ENCODE measurements at regions not wholly inside any gene's neighbourhood (a gene's known extent, or its start where the extent isn't known, plus 50 kb on each side); places are given as distances from the start of the nearest gene placed in this dataset.

GRCh38 chr3:154583086-154583634 lies 153.2 kb upstream of the GPR149 start:
- H2BK120ac ChIP-seq (ENCODE audit: low read depth, low read length), result no peak overlapping the region
- H3K4me3 ChIP-seq (ENCODE audit: low read length in 2 of 2), result no peak overlapping the region
- WGBS, 2 donors (ENCODE audit: extremely low coverage in 2 of 2, insufficient read length in 2 of 2, insufficient replicate concordance in 1 of 2), result no CpG with 5 or more reads among the region's 4 CpGs

GRCh38 chr3:154582501-154582900 lies 152.5 kb upstream of the GPR149 start:
- Histone ChIP-seq H3K27me3 (ENCODE audit: control insufficient read depth in 3 of 3, insufficient read depth in 3 of 3, low read depth in 1 of 3, low read length in 3 of 3) (no peaks in the 10 kb centered on the region), H2AFZ (ENCODE audit: low read length) (no peak overlapping the region), H3K9ac (ENCODE audit: low read depth, low read length, poor library complexity) (no peak overlapping the region), H3K4me1 (ENCODE audit: control insufficient read depth in 2 of 2, insufficient read depth in 1 of 2, low read depth in 1 of 2, low read length in 2 of 2) (no peaks in the 10 kb centered on the region), H3K14ac (ENCODE audit: low read length) (no peak overlapping the region), H2BK12ac (ENCODE audit: low read length) (no peak overlapping the region), H3K23ac (ENCODE audit: low read depth, low read length, poor library complexity) (no peak overlapping the region), H3K9me3 (replicated peaks in 1 of 2; ENCODE audit: control insufficient read depth in 2 of 2, insufficient read depth in 1 of 2, low read depth in 1 of 2, low read length in 2 of 2) (no peaks in the 10 kb centered on the region), H3K18ac (ENCODE audit: low read length) (no peak overlapping the region), H2AK5ac (ENCODE audit: low read depth, low read length) (no peak overlapping the region), H4K8ac (ENCODE audit: low read depth, low read length) (no peak overlapping the region), H3K27ac (replicated peaks; ENCODE audit: low read length) (no peak overlapping the region), H3K4ac (ENCODE audit: low read length) (no peak overlapping the region), H2BK120ac (ENCODE audit: low read depth, low read length) (no peak overlapping the region), H4K91ac (ENCODE audit: low read depth, low read length, poor library complexity) (no peak overlapping the region), H2BK5ac (ENCODE audit: low read length) (no peak overlapping the region), H3K79me1 (ENCODE audit: low read depth, low read length) (no peaks in the 10 kb centered on the region), H3K36me3 (replicated peaks in 1 of 2; ENCODE audit: control insufficient read depth in 2 of 2, insufficient read depth in 2 of 2, low read length in 2 of 2) (no peaks in the 10 kb centered on the region), H3K4me2 (ENCODE audit: insufficient read depth, low read length, poor library complexity, severe bottlenecking) (no peak overlapping the region), H2BK15ac (ENCODE audit: low read length) (no peak overlapping the region), H3K4me3 (ENCODE audit: low read length in 2 of 2) (no peak overlapping the region)
- DNase-seq (ENCODE audit: low spot score), result no peak

More at GRCh38 chr3:154583086-154583634, 153.2 kb upstream of the GPR149 start:
- Histone ChIP-seq H4K8ac (ENCODE audit: low read depth, low read length) (no peak overlapping the region), H3K4me2 (ENCODE audit: insufficient read depth, low read length, poor library complexity, severe bottlenecking) (no peak overlapping the region), H4K91ac (ENCODE audit: low read depth, low read length, poor library complexity) (no peak overlapping the region), H2BK12ac (ENCODE audit: low read length) (no peak overlapping the region), H3K79me1 (ENCODE audit: low read depth, low read length) (no peaks in the 10 kb centered on the region), H3K27me3 (ENCODE audit: control insufficient read depth in 3 of 3, insufficient read depth in 3 of 3, low read depth in 1 of 3, low read length in 3 of 3) (no peaks in the 10 kb centered on the region), H3K23ac (ENCODE audit: low read depth, low read length, poor library complexity) (no peak overlapping the region), H3K14ac (ENCODE audit: low read length) (no peak overlapping the region), H2AK5ac (ENCODE audit: low read depth, low read length) (no peak overlapping the region), H3K36me3 (replicated peaks in 1 of 2; ENCODE audit: control insufficient read depth in 2 of 2, insufficient read depth in 2 of 2, low read length in 2 of 2) (no peaks in the 10 kb centered on the region), H3K27ac (replicated peaks; ENCODE audit: low read length) (no peak overlapping the region), H3K4ac (ENCODE audit: low read length) (no peak overlapping the region), H3K18ac (ENCODE audit: low read length) (no peak overlapping the region), H3K9ac (ENCODE audit: low read depth, low read length, poor library complexity) (no peak overlapping the region), H2BK5ac (ENCODE audit: low read length) (no peak overlapping the region), H3K9me3 (replicated peaks in 1 of 2; ENCODE audit: control insufficient read depth in 2 of 2, insufficient read depth in 1 of 2, low read depth in 1 of 2, low read length in 2 of 2) (no peaks in the 10 kb centered on the region), H2AFZ (ENCODE audit: low read length) (no peak overlapping the region), H2BK15ac (ENCODE audit: low read length) (no peak overlapping the region), H3K4me1 (ENCODE audit: control insufficient read depth in 2 of 2, insufficient read depth in 1 of 2, low read depth in 1 of 2, low read length in 2 of 2) (no peaks in the 10 kb centered on the region)
- DNase-seq (ENCODE audit: low spot score), result no peak

GRCh38 chr3:154571553-154572226 lies 141.7 kb upstream of the GPR149 start:
- no peaks in the 10 kb centered on the region for H3K4me1 ChIP-seq (ENCODE audit: control insufficient read depth in 2 of 2, insufficient read depth in 1 of 2, low read depth in 1 of 2, low read length in 2 of 2)
- H3K36me3 ChIP-seq (replicated peaks in 1 of 2; ENCODE audit: control insufficient read depth in 2 of 2, insufficient read depth in 2 of 2, low read length in 2 of 2), result no peaks in the 10 kb centered on the region
- H3K9me3 ChIP-seq (replicated peaks in 1 of 2; ENCODE audit: control insufficient read depth in 2 of 2, insufficient read depth in 1 of 2, low read depth in 1 of 2, low read length in 2 of 2), result no peaks in the 10 kb centered on the region
- H2AK5ac ChIP-seq (ENCODE audit: low read depth, low read length), result no peak overlapping the region
- no CpG with 5 or more reads among the region's 4 CpGs for WGBS, 2 donors (ENCODE audit: extremely low coverage in 2 of 2, insufficient read length in 2 of 2, insufficient replicate concordance in 1 of 2)
- no peaks in the 10 kb centered on the region for H3K79me1 ChIP-seq (ENCODE audit: low read depth, low read length)
- H3K4ac ChIP-seq (ENCODE audit: low read length), result no peak overlapping the region
- no peaks in the 10 kb centered on the region for H3K27me3 ChIP-seq (ENCODE audit: control insufficient read depth in 3 of 3, insufficient read depth in 3 of 3, low read depth in 1 of 3, low read length in 3 of 3)
- no peak overlapping the region for H2BK5ac ChIP-seq (ENCODE audit: low read length)
- no peak overlapping the region for H2BK15ac ChIP-seq (ENCODE audit: low read length)
- H3K4me3 ChIP-seq (ENCODE audit: low read length in 2 of 2), result no peak overlapping the region
- DNase-seq (ENCODE audit: low spot score), result no peak
- no peak overlapping the region for H4K8ac ChIP-seq (ENCODE audit: low read depth, low read length)
- no peak overlapping the region for H2BK12ac ChIP-seq (ENCODE audit: low read length)
- H3K27ac ChIP-seq (replicated peaks; ENCODE audit: low read length), result no peak overlapping the region
- H4K91ac ChIP-seq (ENCODE audit: low read depth, low read length, poor library complexity), result no peak overlapping the region
- H3K9ac ChIP-seq (ENCODE audit: low read depth, low read length, poor library complexity), result no peak overlapping the region
- no peak overlapping the region for H3K4me2 ChIP-seq (ENCODE audit: insufficient read depth, low read length, poor library complexity, severe bottlenecking)
- H3K14ac ChIP-seq (ENCODE audit: low read length), result no peak overlapping the region
- H3K23ac ChIP-seq (ENCODE audit: low read depth, low read length, poor library complexity), result no peak overlapping the region
- no peak overlapping the region for H2BK120ac ChIP-seq (ENCODE audit: low read depth, low read length)
- no peak overlapping the region for H3K18ac ChIP-seq (ENCODE audit: low read length)
- no peak overlapping the region for H2AFZ ChIP-seq (ENCODE audit: low read length)

- H2BK120ac ChIP-seq (ENCODE audit: low read depth, low read length), result no peak overlapping the region
- no peaks in the 10 kb centered on the region for H3K9me3 ChIP-seq (replicated peaks in 1 of 2; ENCODE audit: control insufficient read depth in 2 of 2, insufficient read depth in 1 of 2, low read depth in 1 of 2, low read length in 2 of 2)
- H2AFZ ChIP-seq (ENCODE audit: low read length), result no peak overlapping the region
- H4K91ac ChIP-seq (ENCODE audit: low read depth, low read length, poor library complexity), result no peak overlapping the region
- H2BK5ac ChIP-seq (ENCODE audit: low read length), result no peak overlapping the region
- H3K4me1 ChIP-seq (ENCODE audit: control insufficient read depth in 2 of 2, insufficient read depth in 1 of 2, low read depth in 1 of 2, low read length in 2 of 2), result no peaks in the 10 kb centered on the region
- H3K4me3 ChIP-seq (ENCODE audit: low read length in 2 of 2), result no peak overlapping the region
- H3K27ac ChIP-seq (replicated peaks; ENCODE audit: low read length), result no peak overlapping the region
- no peak overlapping the region for H4K8ac ChIP-seq (ENCODE audit: low read depth, low read length)
- no peak overlapping the region for H3K9ac ChIP-seq (ENCODE audit: low read depth, low read length, poor library complexity)
- H3K79me1 ChIP-seq (ENCODE audit: low read depth, low read length), result no peaks in the 10 kb centered on the region
- H3K23ac ChIP-seq (ENCODE audit: low read depth, low read length, poor library complexity), result no peak overlapping the region
- no peak overlapping the region for H3K4ac ChIP-seq (ENCODE audit: low read length)
- H3K27me3 ChIP-seq (ENCODE audit: control insufficient read depth in 3 of 3, insufficient read depth in 3 of 3, low read depth in 1 of 3, low read length in 3 of 3), result no peaks in the 10 kb centered on the region
- no peak overlapping the region for H2BK15ac ChIP-seq (ENCODE audit: low read length)
- no peak overlapping the region for H2BK12ac ChIP-seq (ENCODE audit: low read length)
- H3K14ac ChIP-seq (ENCODE audit: low read length), result no peak overlapping the region
- H3K36me3 ChIP-seq (replicated peaks in 1 of 2; ENCODE audit: control insufficient read depth in 2 of 2, insufficient read depth in 2 of 2, low read length in 2 of 2), result no peaks in the 10 kb centered on the region
- H2AK5ac ChIP-seq (ENCODE audit: low read depth, low read length), result no peak overlapping the region
- H3K4me2 ChIP-seq (ENCODE audit: insufficient read depth, low read length, poor library complexity, severe bottlenecking), result no peak overlapping the region
- DNase-seq (ENCODE audit: low spot score), result no peak
- H3K18ac ChIP-seq (ENCODE audit: low read length), result no peak overlapping the region
- WGBS, 2 donors (ENCODE audit: extremely low coverage in 2 of 2, insufficient read length in 2 of 2, insufficient replicate concordance in 1 of 2), result no CpG with 5 or more reads among the region's 3 CpGs
Measured at GRCh38 chr3:154568064-154568463, 138.1 kb upstream of the GPR149 start.
